OCI-M2 (cell line): ENCODE measurements at regions not wholly inside any gene's neighbourhood (a gene's known extent, or its start where the extent isn't known, plus 50 kb on each side); places are given as distances from the start of the nearest gene placed in this dataset.
"Not testable (repeated sequence)": the region's sequence is repeated elsewhere in the genome, so short reads cannot be mapped to it uniquely, and the experiment has no call there.

Experiments used
- DNase-seq: peaks from one replicate; lab custom pipeline; 2025; ENCODE audit not compliant: unreplicated experiment; lab: John Stamatoyannopoulos, UW

DNA sequence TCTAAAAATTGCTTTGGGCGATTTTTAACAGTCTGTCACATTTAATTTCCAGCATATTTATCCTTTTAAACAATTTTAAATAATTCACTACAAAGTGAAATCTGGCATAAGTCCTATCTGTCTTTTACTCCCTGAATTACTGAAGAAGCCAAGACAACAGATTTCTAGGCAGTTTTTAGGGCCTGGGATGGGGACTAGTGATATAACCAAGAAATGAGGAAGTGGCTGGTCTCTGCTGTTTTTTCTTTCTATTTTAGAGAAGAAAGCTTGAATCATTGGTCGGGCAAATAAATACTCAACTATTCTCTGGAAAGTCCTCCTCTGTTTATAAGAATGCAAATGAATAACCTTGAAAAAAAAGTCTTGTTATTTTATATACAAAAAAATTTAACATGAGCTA is 79.7 kb upstream of the SSBP2 start:
- DNase-seq, result no peak

- DNase-seq, result no peak
Observed at GRCh38 chr5:81829242-81829641, 78.3 kb upstream of the SSBP2 start.

DNA sequence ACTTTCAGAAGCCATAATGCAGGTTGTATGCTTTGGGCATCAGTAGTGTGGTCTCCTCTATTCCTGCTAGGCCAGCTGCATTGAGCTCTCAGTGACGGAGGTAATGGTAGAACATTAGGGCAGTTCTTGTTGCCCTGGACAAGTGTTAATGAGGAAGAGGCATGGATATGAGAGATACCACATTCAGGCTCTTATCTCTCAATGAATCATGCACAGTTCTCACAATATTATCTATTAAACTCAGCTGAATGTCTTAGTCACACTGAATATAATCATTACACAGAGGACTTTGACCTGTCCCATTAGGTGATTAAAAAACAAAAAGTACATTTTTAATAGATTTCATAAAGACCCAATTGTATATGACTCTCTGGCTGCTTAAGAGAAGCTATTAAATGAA is 76.6 kb upstream of the SSBP2 start:
- DNase-seq, result no peak

DNA sequence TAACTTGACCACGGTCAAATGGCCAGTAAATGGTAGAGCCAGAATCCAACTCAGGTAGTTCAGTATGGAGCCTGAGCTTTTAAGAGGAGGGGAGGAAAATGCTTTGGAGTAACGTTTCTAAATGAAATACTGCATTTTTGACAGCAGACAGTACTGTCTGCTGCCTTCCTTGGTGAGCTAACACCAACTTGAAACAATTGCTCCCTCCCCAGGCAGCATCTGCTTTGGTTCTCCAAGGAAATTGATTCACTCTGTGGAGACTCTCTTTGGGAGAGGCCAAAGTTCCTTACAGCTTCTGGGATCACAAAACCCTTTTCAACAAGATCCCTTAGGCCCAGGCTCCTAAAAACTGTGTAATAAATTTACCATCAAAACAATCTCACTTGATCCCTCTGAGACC is 75.2 kb upstream of the SSBP2 start:
- DNase-seq, result no peak

DNA sequence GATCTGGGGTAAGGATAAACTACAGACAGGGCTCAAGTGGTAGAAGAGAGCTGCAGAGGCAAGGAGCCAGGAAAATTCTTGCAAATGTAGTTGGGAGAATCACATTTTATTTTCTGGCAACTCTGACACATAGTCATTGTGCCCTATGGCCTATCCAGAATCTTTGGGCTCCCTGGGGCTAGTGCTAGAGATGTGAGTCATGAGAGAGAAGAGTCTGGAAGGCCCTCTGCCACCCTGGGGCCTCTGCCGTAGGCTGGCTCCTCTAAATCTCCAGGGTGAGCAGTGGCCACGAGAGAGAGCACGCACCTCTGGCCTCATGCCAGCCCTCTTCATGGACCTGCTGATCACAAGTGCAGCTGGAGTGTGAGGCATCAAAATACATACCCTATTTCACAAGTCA is 74.3 kb upstream of the SSBP2 start:
- no peak for DNase-seq

DNA sequence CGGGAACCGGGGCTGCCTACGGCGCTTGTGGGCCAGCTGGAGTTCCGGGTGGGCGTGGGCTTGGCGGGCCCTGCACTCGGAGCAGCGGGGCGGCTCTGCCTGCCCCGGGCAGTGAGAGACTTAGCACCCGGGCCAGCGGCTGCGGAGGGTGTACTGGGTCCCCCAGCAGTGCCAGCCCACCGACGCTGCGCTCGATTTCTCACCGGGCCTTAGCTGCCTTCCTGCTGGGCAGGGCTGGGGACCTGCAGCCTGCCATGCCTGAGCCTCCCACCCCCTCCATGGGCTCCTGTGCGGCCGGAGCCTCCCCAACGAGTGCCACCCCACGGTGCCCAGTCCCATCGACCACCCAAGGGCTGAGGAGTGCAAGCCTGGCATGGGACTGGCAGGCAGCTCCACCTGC is 72.8 kb upstream of the SSBP2 start:
- DNase-seq, result not testable (repeated sequence)

DNA sequence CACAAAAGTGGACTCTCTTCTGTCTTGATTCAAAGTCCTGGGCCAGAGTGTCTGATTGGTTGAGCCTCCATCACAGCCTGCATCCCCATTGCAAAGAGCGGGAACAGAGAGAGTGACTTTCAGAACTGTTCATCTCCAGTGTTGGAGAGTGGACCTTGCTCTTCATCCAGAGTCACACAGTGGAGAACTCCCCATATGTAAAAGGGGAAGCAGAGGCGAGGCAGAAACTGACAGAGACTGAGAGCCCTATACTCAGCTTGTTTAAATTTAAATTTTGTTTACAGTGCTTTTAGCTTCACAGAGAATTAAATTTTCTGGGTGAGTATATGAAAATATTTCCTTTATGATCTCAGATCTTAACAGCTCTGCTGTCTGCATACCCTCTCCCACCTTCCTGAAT is 70.0 kb upstream of the SSBP2 start:
- no peak for DNase-seq

GRCh38 chr5:81820318-81820636 is 69.4 kb upstream of the SSBP2 start:
- DNase-seq, result no peak

DNA sequence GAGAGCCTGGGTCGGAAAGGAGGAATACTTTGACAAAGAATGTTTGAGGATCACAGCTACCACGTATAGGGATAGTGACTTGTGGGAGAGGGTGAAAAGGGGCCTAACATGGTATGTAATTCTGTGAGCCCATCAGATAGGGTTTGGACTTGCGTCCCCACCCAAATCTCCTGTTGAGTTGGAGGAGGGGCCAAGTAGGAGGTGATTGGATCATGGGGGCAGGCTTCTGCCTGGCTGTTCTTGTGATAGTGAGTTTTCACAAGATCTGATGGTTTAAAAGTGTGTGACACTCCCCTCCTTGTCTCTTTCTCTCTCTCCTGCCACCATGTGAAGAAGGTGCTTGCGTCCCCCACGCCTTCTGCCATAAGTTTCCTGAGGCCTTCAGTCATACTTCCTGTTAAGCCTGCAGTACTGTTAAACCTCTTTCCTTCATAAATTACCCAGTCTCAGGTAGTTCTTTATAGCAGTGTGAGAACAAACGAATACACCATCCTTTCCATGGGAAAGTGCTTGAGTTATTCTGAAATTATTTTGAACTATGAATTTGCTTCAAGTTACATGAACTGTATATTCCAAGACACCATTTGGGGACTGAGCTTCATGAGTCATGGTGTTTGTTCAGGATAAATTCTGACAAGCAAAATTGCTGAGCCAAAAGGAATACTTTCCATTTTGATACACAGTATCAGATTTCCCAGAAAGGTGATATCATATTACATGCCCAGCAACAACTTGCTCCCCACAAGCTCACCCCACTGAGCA is 68.8 kb upstream of the SSBP2 start:
- no peak for DNase-seq

DNA sequence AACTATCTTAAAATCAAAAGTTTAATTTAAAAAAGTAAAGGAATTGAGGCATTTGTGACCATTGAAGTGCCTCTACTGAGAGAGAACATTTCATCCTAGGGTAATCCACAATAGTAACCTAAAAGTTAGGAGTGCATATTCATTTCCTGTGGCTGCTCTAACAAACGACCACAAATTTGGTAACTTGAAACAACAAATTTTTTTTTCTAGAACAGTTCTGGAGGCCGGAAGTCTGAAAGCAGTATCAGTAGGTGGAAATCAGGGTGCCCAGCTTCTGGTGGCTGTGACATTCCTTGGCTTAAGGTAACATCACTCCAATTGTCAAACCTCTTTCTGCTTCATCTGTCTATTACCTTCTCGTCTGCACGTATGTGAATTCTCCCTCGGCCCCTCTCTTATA is 67.1 kb upstream of the SSBP2 start:
- no peak for DNase-seq

GRCh38 chr5:81817086-81817485 is 66.2 kb upstream of the SSBP2 start:
- DNase-seq, result no peak

DNA sequence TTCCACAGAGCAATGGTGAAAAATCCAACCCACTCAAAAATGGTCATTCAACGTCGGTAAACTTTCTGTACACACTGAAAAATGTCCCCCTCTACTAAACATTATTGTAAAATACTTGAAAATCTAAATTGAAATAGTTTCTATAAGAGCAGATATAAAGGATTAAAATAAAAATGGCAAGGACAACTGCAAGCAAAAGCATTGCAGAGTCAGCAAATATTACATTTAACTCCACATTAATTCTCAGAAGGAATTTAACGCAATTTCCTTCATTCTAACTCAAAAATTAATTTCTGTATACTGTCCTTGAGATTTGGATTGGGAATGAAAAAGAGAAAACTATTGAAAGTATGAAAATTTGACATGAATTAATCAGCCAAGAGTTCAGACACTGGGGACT is 64.4 kb upstream of the SSBP2 start:
- DNase-seq, result no peak

DNA sequence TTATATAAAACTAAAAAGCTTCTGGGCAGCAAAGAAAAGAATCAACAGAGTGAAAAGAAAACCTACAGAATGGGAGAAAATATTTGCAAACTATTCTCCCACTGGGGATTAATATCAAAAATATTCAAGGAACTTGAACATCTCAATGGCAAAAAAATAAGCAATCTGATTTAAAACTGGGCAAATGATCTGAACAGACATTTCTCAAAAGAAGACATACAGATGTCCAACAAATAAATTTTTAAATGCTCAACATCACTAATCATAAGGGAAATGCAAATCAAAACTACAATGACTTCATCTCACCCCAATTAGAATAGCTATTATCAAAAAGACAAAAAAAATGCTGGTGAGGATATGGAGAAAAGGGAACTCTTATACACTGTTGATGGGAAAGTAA is 57.2 kb upstream of the SSBP2 start:
- DNase-seq, result no peak

- no peak for DNase-seq
Observed at GRCh38 chr5:81805086-81805485, 54.2 kb upstream of the SSBP2 start.

DNA sequence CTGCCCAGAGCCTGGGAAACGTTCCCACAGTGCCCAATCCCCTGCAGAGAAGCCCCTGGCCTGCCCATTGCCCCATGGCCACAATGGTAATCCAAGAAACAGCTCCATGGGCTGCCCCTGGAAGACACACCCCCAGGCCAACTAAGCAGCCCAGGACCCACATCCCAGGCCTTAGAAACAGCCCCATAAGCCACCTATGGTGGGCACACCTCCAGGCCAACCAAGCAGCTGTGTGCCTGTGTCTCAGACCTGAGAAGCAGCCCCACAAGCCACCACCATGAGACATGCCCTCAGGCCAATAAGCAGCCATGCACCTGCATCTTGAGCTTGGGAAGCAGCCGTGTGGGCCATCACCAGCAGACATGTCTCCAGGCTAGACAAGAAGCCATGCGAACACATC is 52.9 kb upstream of the SSBP2 start:
- no peak for DNase-seq

- no peak for DNase-seq
Observed at GRCh38 chr5:81802625-81803024, 51.7 kb upstream of the SSBP2 start.

GRCh38 chr5:81802020-81802419 is 51.1 kb upstream of the SSBP2 start:
- no peak for DNase-seq

DNA sequence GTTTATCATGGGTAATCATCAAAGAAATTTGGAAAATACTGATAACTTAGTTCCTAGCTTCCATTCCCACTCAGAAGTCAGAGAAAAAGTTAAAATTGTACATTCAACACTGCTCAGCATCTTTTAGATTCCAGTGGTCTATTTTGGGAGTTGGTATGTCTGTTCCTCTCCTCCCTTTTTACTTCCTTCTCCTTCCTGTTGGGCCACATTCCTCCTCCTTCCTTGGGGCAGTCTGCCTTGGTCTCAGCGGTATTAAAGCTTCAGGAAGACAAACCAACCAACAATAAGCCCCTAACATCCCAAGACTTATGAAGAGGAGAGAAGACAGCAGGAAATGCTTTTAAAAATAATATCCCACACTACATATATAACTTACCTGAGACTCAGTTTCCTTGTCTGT is 49.9 kb upstream of the SSBP2 start:
- DNase-seq, result no peak
